Keratinocyte (primary cell): ENCODE measurements at regions not wholly inside any gene's neighbourhood (a gene's known extent, or its start where the extent isn't known, plus 50 kb on each side); places are given as distances from the start of the nearest gene placed in this dataset.

Experiments
- DNase-seq: peaks from one replicate; pipeline ENCODE4 v3.0.0-alpha.2; 2011; ENCODE audit warnings: low read depth, missing footprints, low spot score
- FAIRE-seq: peaks from 2 replicates; lab custom pipeline; 2011; peaks lifted over from hg19 to GRCh38; lab: Jason Lieb, UNC
- H2AFZ ChIP-seq: 2 replicates; pipeline ENCODE4 v1.6.0; 2012; ENCODE audit warnings: low read length, control low read depth, inconsistent platforms; ENCODE audit not compliant: control insufficient read depth
- H3K27ac ChIP-seq: 2 replicates; pipeline ENCODE4 v1.5.1; 2011; ENCODE audit warnings: low read length; ENCODE audit not compliant: control insufficient read depth, insufficient read depth
- H3K27me3 ChIP-seq: 3 replicates; pipeline ENCODE4 v1.6.0; 2011; ENCODE audit warnings: low read length; ENCODE audit not compliant: control insufficient read depth, insufficient read depth; ENCODE audit errors: extremely low read depth
- H3K36me3 ChIP-seq, 2 experiments: 2 replicates in 1 of 2; 3 replicates in 1 of 2; pipeline ENCODE4 v1.5.1; 2011; ENCODE audit warnings: low read length in 2 of 2, mild to moderate bottlenecking in 1 of 2; ENCODE audit not compliant: control insufficient read depth in 2 of 2, insufficient read depth in 2 of 2; ENCODE audit errors: extremely low read depth in 1 of 2
- H3K4me1 ChIP-seq: 3 replicates; pipeline ENCODE4 v1.5.1; 2011; ENCODE audit warnings: low read length; ENCODE audit not compliant: control insufficient read depth, insufficient read depth; ENCODE audit errors: extremely low read depth
- H3K4me2 ChIP-seq: 3 replicates; pipeline ENCODE4 v1.6.0; 2011; ENCODE audit warnings: low read depth, low read length; ENCODE audit not compliant: control insufficient read depth, insufficient read depth; ENCODE audit errors: extremely low read depth
- H3K4me3 ChIP-seq, 3 experiments: fragments of 200-600 bp in 1 of 3; sonication (generic) in 1 of 3; 2 replicates in 2 of 3; 3 replicates in 1 of 3; pipeline ENCODE4 v1.5.1; 2011 to 2016; ENCODE audit warnings: low read length in 3 of 3, mild to moderate bottlenecking in 3 of 3, control low read depth in 2 of 3, inconsistent platforms in 1 of 3, low read depth in 1 of 3, mixed read lengths in 1 of 3, mixed run types in 1 of 3, moderate library complexity in 1 of 3; ENCODE audit not compliant: control insufficient read depth in 2 of 3, insufficient read depth in 2 of 3; ENCODE audit errors: extremely low read depth in 1 of 3
- H3K79me2 ChIP-seq: 2 replicates; pipeline ENCODE4 v1.6.0; 2012; ENCODE audit warnings: low read length; ENCODE audit not compliant: control insufficient read depth, insufficient read depth
- H3K9ac ChIP-seq: 3 replicates; pipeline ENCODE4 v1.6.0; 2011; ENCODE audit warnings: low read length; ENCODE audit not compliant: control insufficient read depth, insufficient read depth; ENCODE audit errors: extremely low read depth
- H3K9me1 ChIP-seq: 3 replicates; pipeline ENCODE4 v1.6.0; 2011; ENCODE audit warnings: low read length; ENCODE audit not compliant: control insufficient read depth, insufficient read depth; ENCODE audit errors: extremely low read depth
- H3K9me3 ChIP-seq: 2 replicates; pipeline ENCODE4 v1.5.1; 2012; ENCODE audit warnings: low read depth, low read length; ENCODE audit not compliant: control insufficient read depth
- H4K20me1 ChIP-seq: 3 replicates; pipeline ENCODE4 v1.6.0; 2011; ENCODE audit warnings: low read length; ENCODE audit not compliant: control insufficient read depth, insufficient read depth; ENCODE audit errors: extremely low read depth
- EZH2 ChIP-seq: IDR thresholded peaks from one replicate; pipeline ENCODE4 v1.6.1; 2012; ENCODE audit warnings: inconsistent platforms, mild to moderate bottlenecking, low read length, moderate library complexity
- dilution Hi-C: fragments of 300-500 bp; cut with MboI; formaldehyde crosslinking; loops from one replicate; pipeline ENCODE4 v1.7.0; 2020; ENCODE audit warnings: low sequenced_read_pairs; ENCODE audit not compliant: extremely low pct_ligation_motif_present
- TF ChIP-seq, protein P1 (sequence below), 3 experiments: IDR thresholded peaks in 1 of 3; conservative IDR thresholded peaks in 1 of 3; optimal IDR thresholded peaks in 1 of 3; 2 replicates in 2 of 3; 3 replicates in 1 of 3; pipeline versions ENCODE3 to v1.5.1; 2011; ENCODE audit warnings: low read length in 3 of 3, mild to moderate bottlenecking in 3 of 3, moderate library complexity in 2 of 3, control low read depth in 1 of 3, inconsistent platforms in 1 of 3; ENCODE audit not compliant: insufficient read depth in 2 of 3; ENCODE audit errors: extremely low read depth in 1 of 3

DNA sequence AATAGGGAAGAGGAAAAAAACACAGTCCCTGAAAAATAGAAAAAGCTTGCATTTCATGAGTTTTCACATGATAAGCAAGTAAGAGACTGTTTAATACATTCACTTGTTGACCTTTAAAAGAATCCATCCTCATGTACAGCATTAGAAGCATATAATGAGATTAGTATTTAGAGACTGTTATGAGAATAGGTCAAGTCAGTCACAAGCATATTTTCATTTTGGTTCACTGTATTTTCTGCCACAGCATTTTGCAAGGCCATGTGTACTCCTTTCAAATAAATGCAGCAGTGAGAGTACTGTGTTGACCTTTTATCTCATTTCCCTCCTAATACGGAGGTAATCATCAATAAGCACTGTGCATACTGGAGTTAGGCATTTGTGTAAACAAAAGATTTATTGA is 162.2 kb upstream of the SETMAR start:
- no peak overlapping the region for H3K9ac ChIP-seq
- H4K20me1 ChIP-seq, result no peaks in the 10 kb centered on the region
- H3K36me3 ChIP-seq, result no peaks in the 10 kb centered on the region
- no peak overlapping the region for H3K4me3 ChIP-seq
- H3K27me3 ChIP-seq, result no peaks in the 10 kb centered on the region
- H3K27ac ChIP-seq, result no peak overlapping the region
- DNase-seq (no peak), FAIRE-seq (no peak)
- no peaks in the 10 kb centered on the region for H3K9me1 ChIP-seq
- no peaks in the 10 kb centered on the region for H3K4me1 ChIP-seq
- dilution Hi-C loops, result no loop called here
- no peaks in the 10 kb centered on the region for H3K79me2 ChIP-seq
- H2AFZ ChIP-seq, result no peak overlapping the region
- H3K4me2 ChIP-seq, result no peak overlapping the region
- TF ChIP-seq EZH2, result no peak
- TF ChIP-seq, protein P1, sequence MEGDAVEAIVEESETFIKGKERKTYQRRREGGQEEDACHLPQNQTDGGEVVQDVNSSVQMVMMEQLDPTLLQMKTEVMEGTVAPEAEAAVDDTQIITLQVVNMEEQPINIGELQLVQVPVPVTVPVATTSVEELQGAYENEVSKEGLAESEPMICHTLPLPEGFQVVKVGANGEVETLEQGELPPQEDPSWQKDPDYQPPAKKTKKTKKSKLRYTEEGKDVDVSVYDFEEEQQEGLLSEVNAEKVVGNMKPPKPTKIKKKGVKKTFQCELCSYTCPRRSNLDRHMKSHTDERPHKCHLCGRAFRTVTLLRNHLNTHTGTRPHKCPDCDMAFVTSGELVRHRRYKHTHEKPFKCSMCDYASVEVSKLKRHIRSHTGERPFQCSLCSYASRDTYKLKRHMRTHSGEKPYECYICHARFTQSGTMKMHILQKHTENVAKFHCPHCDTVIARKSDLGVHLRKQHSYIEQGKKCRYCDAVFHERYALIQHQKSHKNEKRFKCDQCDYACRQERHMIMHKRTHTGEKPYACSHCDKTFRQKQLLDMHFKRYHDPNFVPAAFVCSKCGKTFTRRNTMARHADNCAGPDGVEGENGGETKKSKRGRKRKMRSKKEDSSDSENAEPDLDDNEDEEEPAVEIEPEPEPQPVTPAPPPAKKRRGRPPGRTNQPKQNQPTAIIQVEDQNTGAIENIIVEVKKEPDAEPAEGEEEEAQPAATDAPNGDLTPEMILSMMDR (optimal IDR thresholded peaks at IDR 0.05 in 1 of 3, IDR thresholded peaks at IDR 0.05 in 1 of 3, conservative IDR thresholded peaks at IDR 0.05 in 1 of 3; ENCODE audit: extremely low read depth in 1 of 3, insufficient read depth in 2 of 3, low read length in 3 of 3), result no peak
- no peaks in the 10 kb centered on the region for H3K9me3 ChIP-seq

DNA sequence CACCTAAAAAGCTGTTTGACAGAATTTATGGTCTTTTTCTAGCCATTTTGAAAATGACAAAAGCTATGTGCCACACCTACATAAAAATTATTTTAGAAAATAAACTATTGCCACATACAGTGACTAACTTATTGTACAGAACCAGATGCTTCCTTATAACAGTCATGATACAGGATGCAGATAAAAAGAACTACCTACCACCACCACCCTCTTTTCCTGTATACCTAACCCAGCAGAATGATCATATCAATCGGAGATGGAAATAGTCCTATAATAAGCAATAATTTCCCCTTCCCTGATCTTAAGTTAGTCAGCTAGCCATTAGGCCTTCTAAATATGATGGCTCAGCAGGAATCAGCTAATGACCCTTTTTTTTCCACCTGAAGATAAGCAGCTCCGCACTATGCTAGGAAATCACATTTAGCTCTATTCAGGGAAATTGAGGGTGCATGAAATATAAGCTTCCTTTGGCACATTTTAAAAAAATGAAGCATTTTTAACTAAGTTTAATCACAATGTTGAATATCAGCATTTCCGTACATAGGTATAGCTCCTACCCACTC is 155.5 kb upstream of the SETMAR start:
- DNase-seq (no peak), FAIRE-seq (no peak)
- Histone ChIP-seq H4K20me1 (no peaks in the 10 kb centered on the region), H3K4me3 (no peak overlapping the region), H3K4me2 (no peak overlapping the region), H3K9ac (no peak overlapping the region), H3K9me1 (no peaks in the 10 kb centered on the region), H2AFZ (no peak overlapping the region), H3K36me3 (no peaks in the 10 kb centered on the region), H3K27me3 (no peaks in the 10 kb centered on the region), H3K79me2 (no peaks in the 10 kb centered on the region), H3K9me3 (no peaks in the 10 kb centered on the region), H3K27ac (no peak overlapping the region), H3K4me1 (no peaks in the 10 kb centered on the region)
- dilution Hi-C loops, result no loop called here
- TF ChIP-seq, protein P1 (optimal IDR thresholded peaks at IDR 0.05 in 1 of 3, IDR thresholded peaks at IDR 0.05 in 1 of 3, conservative IDR thresholded peaks at IDR 0.05 in 1 of 3; ENCODE audit: extremely low read depth in 1 of 3, insufficient read depth in 2 of 3, low read length in 3 of 3), result no peak
- no peak for TF ChIP-seq EZH2
